DOHH2 (cell line): ENCODE measurements at regions not wholly inside any gene's neighbourhood (a gene's known extent, or its start where the extent isn't known, plus 50 kb on each side); places are given as distances from the start of the nearest gene placed in this dataset.

Experiments used
- CTCF ChIP-seq: fragments of 200-600 bp; sonication (generic); IDR thresholded peaks from one replicate; pipeline ENCODE4 v1.5.1; 2014; ENCODE audit warnings: antibody characterized with exemption, mild to moderate bottlenecking, low read depth, low read length; ENCODE audit not compliant: poor library complexity, severe bottlenecking
- EZH2phosphoT487 ChIP-seq: fragments of 200-600 bp; sonication (generic); IDR thresholded peaks from 2 replicates; pipeline ENCODE4 v1.6.1; 2017; ENCODE audit warnings: borderline replicate concordance, mild to moderate bottlenecking, antibody characterized with exemption, low read length, moderate library complexity, mixed read lengths

- TF ChIP-seq CTCF (no peak), EZH2phosphoT487 (no peak)
Observed at GRCh38 chr3:115409596-115409995, 213.7 kb upstream of the GAP43 start.
